ENCODE measurements at regions not wholly inside any gene's neighbourhood (a gene's known extent, or its start where the extent isn't known, plus 50 kb on each side); places are given as distances from the start of the nearest gene placed in this dataset.

- TF ChIP-seq, protein P1, sequence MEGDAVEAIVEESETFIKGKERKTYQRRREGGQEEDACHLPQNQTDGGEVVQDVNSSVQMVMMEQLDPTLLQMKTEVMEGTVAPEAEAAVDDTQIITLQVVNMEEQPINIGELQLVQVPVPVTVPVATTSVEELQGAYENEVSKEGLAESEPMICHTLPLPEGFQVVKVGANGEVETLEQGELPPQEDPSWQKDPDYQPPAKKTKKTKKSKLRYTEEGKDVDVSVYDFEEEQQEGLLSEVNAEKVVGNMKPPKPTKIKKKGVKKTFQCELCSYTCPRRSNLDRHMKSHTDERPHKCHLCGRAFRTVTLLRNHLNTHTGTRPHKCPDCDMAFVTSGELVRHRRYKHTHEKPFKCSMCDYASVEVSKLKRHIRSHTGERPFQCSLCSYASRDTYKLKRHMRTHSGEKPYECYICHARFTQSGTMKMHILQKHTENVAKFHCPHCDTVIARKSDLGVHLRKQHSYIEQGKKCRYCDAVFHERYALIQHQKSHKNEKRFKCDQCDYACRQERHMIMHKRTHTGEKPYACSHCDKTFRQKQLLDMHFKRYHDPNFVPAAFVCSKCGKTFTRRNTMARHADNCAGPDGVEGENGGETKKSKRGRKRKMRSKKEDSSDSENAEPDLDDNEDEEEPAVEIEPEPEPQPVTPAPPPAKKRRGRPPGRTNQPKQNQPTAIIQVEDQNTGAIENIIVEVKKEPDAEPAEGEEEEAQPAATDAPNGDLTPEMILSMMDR (conservative IDR thresholded peaks at IDR 0.05; ENCODE audit: low read length), result no peak
- TF ChIP-seq EZH2phosphoT487 (IDR thresholded peaks at IDR 0.05; ENCODE audit: borderline replicate concordance, low read depth, low read length), result no peak
Measured at GRCh38 chr4:34485252-34485651, 1759.1 kb downstream of the ARAP2 start.
